Anterior cingulate cortex (tissue), 58 donors: ENCODE measurements at regions not wholly inside any gene's neighbourhood (a gene's known extent, or its start where the extent isn't known, plus 50 kb on each side); places are given as distances from the start of the nearest gene placed in this dataset.
A peak's percentile ranks its signal among the peaks of the same experiment; 100 is the strongest.

Experiments used
- DNase-seq, 58 donors: peaks; one replicate each; lab custom pipeline; 2025; lab: John Stamatoyannopoulos, UW

DNA sequence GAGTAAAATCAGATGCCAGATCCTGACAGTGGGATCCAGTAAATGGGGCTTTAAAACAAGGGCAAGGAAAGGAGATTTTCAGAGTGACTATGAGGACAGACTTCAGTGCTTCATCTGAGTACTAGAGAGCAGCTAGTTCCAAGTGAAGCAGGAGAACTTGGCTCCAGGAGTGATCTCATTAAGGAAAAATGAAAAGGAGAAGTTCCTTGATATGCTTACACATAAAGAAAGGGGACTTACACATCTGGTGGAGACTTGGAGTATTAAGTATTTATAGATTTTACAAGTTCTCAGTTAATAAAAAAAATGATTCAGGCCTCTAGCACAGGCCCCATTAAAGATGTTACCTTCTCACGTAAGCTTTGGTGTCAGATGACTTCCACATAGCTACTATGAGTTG, 105.8 kb downstream of the ICOS start:
- no peak for DNase-seq

GRCh38 chr2:204046145-204046544, 109.6 kb downstream of the ICOS start:
- DNase-seq, result no peak

DNA sequence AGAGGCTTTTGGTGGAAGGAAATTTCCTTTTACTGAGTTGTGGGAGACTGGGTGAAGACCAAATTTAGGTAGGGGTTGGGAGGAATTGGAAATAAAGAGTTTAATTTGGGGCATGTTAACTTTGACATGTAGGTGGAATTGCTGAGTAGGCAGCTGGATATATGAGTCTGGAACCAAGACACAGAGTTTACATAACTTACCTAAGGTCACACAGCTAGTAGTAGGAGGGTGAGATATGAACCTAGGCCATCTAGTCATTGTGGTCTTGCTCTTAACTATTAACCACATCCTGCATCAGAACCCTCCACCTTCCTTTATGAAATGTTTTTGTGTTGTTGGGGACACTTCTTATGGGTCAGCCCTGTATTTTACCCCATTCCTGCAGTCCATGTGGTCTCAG, 113.1 kb downstream of the ICOS start:
- DNase-seq, result no peak

GRCh38 chr2:204050681-204051080, 114.1 kb downstream of the ICOS start:
- DNase-seq, result no peak

- DNase-seq, result peak in 1 of 58 donors; percentile 1
Observed at GRCh38 chr2:204051476-204051875, 114.9 kb downstream of the ICOS start.

GRCh38 chr2:204051984-204052556, 115.5 kb downstream of the ICOS start:
- no peak for DNase-seq

- no peak for DNase-seq
Observed at GRCh38 chr2:204059016-204059415, 122.5 kb downstream of the ICOS start.

DNA sequence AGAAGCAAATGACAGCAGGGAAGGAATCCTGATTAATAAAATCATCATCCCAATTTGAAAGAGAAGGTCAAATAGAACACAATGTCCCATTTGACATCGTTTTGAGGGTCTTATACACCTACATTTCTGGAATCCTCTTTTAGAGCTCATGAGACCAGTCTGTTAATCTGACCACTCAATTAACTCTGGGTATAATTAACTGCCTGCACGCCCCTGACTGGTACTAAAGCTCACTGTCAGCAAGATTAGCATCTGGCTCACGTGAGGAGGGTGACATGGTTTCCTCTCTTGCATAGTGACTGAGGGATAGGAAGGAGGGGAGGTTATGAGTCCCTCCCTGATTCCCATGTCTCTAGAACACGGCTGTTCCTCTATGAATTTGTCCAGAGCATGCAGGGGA, 124.3 kb downstream of the ICOS start:
- DNase-seq, result no peak

DNA sequence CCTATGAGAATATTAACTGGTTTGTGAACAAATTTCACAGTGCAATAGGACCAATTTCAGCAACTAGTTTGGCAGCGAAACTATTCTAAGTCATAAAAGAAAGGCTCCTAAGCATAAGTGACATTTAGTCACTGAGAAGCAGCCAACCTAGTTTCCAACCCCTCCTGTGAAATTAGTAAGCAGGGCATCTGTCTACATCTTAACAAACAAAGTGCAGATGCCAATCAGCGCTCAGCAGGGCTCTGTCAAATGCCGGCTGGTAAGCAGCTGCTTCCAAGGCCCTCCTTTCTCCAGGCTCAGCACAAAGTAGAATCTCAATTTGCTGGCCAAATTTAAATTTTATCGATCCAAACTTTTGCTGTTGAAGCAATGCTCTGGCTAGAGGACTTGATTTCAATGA, 124.7 kb downstream of the ICOS start:
- no peak for DNase-seq

- no peak for DNase-seq
Observed at GRCh38 chr2:204064119-204064518, 127.6 kb downstream of the ICOS start.

DNA sequence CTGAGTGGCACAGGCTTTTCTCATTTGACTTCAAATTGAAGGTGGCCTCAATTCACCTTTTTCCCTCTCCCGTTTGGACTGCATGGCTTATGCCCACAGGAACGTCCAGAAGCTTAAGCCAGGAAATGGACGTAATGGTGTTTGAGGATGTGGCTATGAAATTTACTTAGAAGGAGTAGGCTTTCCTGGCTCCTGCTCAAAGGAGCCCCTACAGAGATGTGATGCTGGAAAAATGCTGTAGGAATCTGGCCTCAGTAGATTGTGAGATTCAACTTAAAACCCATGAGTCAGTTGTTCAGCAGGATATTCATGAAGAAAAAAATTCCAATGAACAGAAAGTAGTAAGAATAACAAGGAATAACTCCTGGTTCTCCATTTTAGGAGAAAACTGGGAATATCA, 129.0 kb downstream of the ICOS start:
- DNase-seq, result no peak

DNA sequence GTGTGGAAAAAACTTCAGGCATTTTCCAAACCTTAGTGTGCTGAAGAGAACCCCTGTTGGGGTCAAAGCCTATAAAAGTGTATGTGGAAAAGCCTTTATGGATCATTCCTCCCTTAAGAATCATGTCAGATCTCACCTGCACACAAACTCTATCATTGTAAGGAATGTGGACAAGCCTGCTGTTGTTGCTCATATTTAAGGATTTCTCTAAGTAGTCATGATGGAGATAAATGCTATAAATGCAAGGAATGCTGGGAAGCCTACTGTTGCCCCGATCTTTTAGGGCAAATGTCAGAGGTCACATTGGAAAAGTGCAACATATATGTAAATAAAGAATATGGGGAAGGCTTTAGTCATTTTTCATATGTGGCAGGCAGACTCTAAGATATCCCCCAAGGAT, 129.5 kb downstream of the ICOS start:
- DNase-seq, result no peak

DNA sequence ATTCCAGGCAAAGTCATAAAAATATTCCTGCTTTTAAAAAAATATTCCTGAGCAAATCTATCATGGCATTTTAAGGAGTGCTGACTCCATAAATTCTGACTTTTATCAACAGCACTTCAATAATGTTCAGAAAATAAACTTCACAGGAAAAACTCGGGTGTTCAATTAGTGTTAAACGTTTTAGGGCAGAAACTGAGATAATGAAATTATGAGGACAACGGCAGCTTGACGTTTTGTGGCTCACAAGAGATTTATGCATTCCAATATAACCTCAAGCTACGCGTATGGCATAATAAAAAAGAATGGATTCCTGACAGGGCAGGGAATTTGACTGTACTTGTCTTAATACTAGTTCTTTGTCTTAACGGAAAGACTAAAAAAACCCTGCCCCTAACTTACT, 133.2 kb downstream of the ICOS start:
- no peak for DNase-seq

- DNase-seq, result peak in 12 of 58 donors; percentile 0 to 22 (median 1)
Observed at GRCh38 chr2:204072443-204073324, 136.1 kb downstream of the ICOS start.

GRCh38 chr2:204074456-204074855, 137.9 kb downstream of the ICOS start:
- DNase-seq, result no peak

- DNase-seq, result no peak
Observed at GRCh38 chr2:204078003-204078698, 141.6 kb downstream of the ICOS start.

DNA sequence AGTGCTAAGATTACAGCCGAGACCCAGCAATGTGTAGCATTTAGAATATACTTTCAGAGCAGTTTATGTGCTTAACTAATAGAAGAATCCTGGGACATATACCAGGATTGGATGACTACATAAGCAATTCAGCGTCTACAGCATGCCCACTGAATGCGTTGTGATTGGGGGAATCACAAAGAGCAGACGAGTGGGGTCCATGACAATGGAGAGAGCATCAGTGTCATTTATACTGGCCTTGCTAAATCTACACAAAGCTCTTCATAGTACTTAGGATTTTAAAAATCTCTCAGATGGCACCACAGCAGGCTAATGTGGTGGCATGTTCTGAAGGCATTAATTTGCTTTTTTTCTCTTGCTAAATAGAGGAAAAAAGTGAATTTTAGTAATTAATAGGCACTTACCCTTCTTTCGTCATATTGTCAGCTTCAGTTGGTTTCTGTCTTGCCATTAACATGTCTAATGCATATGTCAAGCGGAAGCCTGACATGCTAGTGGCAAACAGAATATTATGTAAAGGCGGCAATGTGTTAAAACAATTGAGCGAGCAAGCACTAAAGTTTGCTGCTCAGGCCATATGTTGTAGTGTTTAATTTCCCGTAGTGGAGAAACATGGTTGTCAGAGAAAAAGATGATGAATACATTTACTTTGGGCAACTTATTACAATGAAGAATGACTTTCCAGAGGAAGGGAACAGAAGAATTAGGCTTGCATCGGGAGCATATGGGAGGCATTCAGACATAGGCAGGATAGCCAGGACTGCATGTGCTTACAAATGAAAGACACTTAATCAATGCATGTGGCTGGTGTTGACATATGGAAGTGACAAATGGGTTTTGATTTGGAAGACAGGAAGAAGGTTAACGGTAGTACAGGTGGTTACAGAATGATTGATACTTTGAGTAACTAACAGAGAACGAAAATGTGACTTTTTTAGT, 145.2 kb downstream of the ICOS start:
- no peak for DNase-seq

DNA sequence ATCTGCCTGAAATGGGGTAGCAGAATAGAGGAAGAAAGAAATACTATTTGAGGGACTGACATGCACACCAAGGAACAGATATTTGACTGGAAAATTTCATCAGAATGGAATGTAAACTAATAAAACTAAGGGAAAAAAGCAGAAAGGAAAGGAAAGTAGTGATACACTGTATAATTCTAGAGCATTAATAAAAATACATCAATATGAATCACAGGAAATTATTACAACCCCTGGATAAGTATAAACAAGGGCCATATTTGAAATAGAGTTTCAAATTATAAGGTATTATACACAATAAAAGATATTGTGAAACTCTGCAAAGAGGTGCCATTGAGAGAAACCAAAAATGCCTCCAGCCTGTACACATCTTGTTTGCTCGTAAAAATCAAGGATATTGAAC, 149.6 kb downstream of the ICOS start:
- DNase-seq, result no peak

DNA sequence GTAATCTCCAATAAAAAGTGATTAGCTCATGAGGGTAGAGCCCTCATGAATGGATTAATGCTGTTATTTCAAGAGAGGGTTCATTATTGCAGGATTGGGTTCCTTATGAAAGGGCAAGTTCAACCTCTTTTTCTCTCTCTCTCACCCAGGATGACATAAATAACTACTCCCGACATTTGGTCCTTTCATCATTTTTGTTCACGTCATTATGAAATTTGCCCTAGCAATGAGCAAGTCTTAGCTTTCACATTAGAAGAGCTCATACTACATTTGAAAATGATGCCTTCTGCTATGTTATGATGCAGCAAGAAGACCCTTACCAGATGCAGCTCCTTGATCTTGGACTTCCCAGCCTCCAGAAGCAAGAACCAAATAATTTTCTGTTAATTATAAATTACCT, 152.5 kb downstream of the ICOS start:
- no peak for DNase-seq

GRCh38 chr2:204089574-204089973, 153.0 kb downstream of the ICOS start:
- no peak for DNase-seq
